Skeletal muscle tissue (tissue), 3 donors: ENCODE measurements at regions not wholly inside any gene's neighbourhood (a gene's known extent, or its start where the extent isn't known, plus 50 kb on each side); places are given as distances from the start of the nearest gene placed in this dataset.
"Not testable (repeated sequence)": the region's sequence is repeated elsewhere in the genome, so short reads cannot be mapped to it uniquely, and the experiment has no call there.

ENCODE experiments used
- H3K27ac ChIP-seq: one replicate; pipeline ENCODE4 v1.7.0; 2013; ENCODE audit warnings: mild to moderate bottlenecking, low read depth, low read length, inconsistent platforms
- H3K27me3 ChIP-seq, 3 donors: one replicate each; pipeline ENCODE4 v1.7.0; 2013; ENCODE audit warnings: low read length in 3 of 3; ENCODE audit not compliant: control insufficient read depth in 3 of 3, insufficient read depth in 3 of 3
- H3K36me3 ChIP-seq, 3 donors: one replicate each; pipeline ENCODE4 v1.7.0; 2013; ENCODE audit warnings: low read length in 3 of 3; ENCODE audit not compliant: control insufficient read depth in 3 of 3, insufficient read depth in 3 of 3
- H3K4me1 ChIP-seq, 3 donors: one replicate each; pipeline ENCODE4 v1.7.0; 2013; ENCODE audit warnings: low read length in 3 of 3, mild to moderate bottlenecking in 3 of 3; ENCODE audit not compliant: control insufficient read depth in 3 of 3, insufficient read depth in 3 of 3
- H3K4me3 ChIP-seq, 3 donors: one replicate each; pipeline ENCODE4 v1.7.0; 2013; ENCODE audit warnings: low read length in 3 of 3
- H3K9ac ChIP-seq, 3 donors: one replicate each; pipeline ENCODE4 v1.7.0; 2013; ENCODE audit warnings: low read length in 3 of 3, mild to moderate bottlenecking in 3 of 3, moderate library complexity in 2 of 3, low read depth in 1 of 3
- H3K9me3 ChIP-seq, 3 donors: one replicate each; pipeline ENCODE4 v1.7.0; 2013; ENCODE audit warnings: low read length in 3 of 3; ENCODE audit not compliant: control insufficient read depth in 3 of 3
- donor health status: Osteomylitis.

GRCh38 chr14:105909046-105909827 lies 382.9 kb downstream of the TMEM121 start:
- Histone ChIP-seq H3K4me1 (no peaks in the 10 kb centered on the region), H3K4me3 (no peak overlapping the region), H3K36me3 (no peaks in the 10 kb centered on the region), H3K27me3 (no peaks in the 10 kb centered on the region), H3K9ac (no peak overlapping the region), H3K27ac (no peak overlapping the region), H3K9me3 (no peaks in the 10 kb centered on the region)

DNA sequence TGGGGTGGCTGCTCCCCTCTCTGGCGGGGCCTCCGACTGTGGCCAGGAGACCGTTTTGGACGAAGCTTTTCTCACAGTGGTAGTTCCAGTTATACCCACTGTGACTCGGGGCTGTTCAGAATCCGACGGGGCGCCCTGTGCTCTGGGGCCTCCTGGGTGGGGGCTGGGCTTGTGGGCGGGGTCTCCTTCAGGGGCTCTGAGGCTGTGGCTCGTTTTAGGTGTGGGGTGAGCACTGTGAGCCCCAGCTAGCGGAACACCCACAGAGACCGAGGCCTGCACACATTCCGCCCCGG lies 383.4 kb downstream of the TMEM121 start:
- not testable (repeated sequence) for H3K4me3 ChIP-seq, H3K27ac ChIP-seq, H3K9me3 ChIP-seq, H3K4me1 ChIP-seq, H3K36me3 ChIP-seq, H3K27me3 ChIP-seq, H3K9ac ChIP-seq

GRCh38 chr14:105910426-105910825 lies 384.0 kb downstream of the TMEM121 start:
- Histone ChIP-seq H3K9ac (no peak overlapping the region), H3K4me1 (no peaks in the 10 kb centered on the region), H3K4me3 (no peak overlapping the region), H3K9me3 (no peaks in the 10 kb centered on the region), H3K36me3 (no peaks in the 10 kb centered on the region), H3K27ac (no peak overlapping the region), H3K27me3 (no peaks in the 10 kb centered on the region)

DNA sequence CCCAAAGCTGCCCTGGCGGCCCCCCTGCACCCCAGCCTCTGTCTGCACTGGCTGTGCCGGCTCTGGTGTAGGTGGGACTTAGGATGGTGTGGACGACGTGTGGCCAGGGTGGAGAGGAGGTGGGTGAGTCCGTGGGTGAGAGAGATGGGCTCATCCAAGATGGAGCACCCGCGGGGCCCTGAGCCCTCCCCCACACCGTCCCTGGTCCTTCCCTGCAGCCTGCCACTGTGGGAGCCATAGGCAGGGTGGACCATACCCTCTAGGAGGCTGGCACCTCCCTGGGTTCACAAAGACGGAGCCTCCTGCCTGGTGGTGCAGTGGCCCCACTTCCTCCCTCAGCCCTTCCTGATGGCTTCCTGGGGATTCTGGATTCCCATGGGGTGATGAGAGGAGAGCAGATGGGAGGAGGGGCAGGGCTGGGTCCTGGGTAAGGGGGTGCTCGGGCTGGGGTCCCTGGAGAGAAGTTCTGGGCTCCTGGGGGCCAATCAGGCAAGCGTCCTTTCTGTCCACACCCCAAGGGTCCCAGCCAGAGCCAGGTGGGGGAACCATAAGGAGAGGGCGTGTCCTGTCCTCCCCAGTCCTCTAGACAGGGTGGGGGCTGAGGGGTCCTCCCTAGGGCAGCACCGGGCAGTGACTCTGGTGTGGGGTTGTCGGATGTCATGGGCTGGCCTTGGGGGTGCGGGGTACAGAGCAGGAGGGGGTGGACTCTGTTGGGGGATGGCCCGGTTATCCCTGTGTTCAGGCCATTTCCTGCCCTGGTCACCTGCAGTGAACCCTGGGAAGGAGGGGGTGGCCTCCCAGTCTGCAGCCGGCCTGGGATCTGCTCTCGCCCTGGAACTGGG lies 384.8 kb downstream of the TMEM121 start:
- H3K27me3 ChIP-seq = no peaks in the 10 kb centered on the region
- H3K36me3 ChIP-seq = no peaks in the 10 kb centered on the region
- H3K4me1 ChIP-seq = no peaks in the 10 kb centered on the region
- no peak overlapping the region for H3K4me3 ChIP-seq
- no peak overlapping the region for H3K9ac ChIP-seq
- no peaks in the 10 kb centered on the region for H3K9me3 ChIP-seq
- no peak overlapping the region for H3K27ac ChIP-seq

- H3K27me3 ChIP-seq, H3K4me3 ChIP-seq, H3K4me1 ChIP-seq, H3K36me3 ChIP-seq, H3K27ac ChIP-seq, H3K9me3 ChIP-seq, H3K9ac ChIP-seq: not testable (repeated sequence)
These were observed 385.5 kb downstream of the TMEM121 start for GRCh38 chr14:105911848-105912292.

DNA sequence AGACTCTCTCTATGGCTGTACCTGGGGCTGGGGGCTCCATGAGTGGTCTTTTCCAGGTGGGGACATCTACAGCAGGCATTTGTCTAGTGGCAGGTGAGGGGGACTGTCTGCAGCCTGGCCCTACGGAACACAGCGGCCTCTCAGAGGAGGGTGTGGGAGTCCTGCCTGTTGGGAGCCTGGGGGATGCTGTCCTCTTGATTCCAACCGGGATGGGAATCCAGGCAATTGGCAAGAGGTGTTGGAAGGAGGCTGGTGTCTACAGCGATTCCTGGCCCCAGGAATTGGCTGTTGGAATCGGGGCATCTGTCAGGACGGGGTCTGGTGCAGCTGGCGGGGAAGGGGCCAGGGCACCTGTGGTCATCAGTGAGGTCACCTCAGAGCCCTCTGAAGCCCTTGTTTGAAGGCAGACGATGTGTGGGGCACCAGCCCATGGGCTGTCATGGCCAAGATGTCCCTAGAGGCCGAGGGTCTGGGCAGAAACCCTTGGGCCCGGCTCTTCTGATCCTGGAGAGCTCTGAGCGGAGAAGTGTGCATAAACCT lies 386.3 kb downstream of the TMEM121 start:
- Histone ChIP-seq H3K36me3 (no peaks in the 10 kb centered on the region), H3K9ac (no peak overlapping the region), H3K27me3 (no peaks in the 10 kb centered on the region), H3K27ac (no peak overlapping the region), H3K9me3 (no peaks in the 10 kb centered on the region), H3K4me3 (no peak overlapping the region), H3K4me1 (no peaks in the 10 kb centered on the region)

DNA sequence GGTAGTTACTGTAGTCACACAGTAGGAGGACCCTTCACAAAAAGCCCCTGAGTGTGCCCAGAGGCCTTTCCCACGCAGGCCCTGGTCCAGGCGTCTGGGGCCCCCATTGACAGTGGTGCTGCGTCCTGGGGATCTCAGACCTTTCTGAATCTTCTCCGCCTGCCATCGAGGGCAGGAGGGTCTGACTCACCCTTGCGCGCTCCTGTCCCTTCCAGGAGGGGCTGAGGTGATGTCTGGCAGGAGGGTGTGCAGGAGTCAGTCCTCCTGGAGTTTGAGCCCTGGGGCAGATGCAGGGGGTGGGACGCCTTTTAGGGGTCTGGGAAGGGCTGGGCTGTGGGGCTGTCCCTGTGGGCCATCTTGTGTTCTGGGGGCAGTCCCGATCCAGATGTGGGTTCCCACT lies 386.8 kb downstream of the TMEM121 start:
- H3K9ac ChIP-seq = no peak overlapping the region
- no peaks in the 10 kb centered on the region for H3K4me1 ChIP-seq
- H3K9me3 ChIP-seq = no peaks in the 10 kb centered on the region
- no peak overlapping the region for H3K27ac ChIP-seq
- no peaks in the 10 kb centered on the region for H3K27me3 ChIP-seq
- H3K4me3 ChIP-seq = no peak overlapping the region
- no peaks in the 10 kb centered on the region for H3K36me3 ChIP-seq

- no peak overlapping the region for H3K27ac ChIP-seq
- H3K9ac ChIP-seq = no peak overlapping the region
- H3K4me1 ChIP-seq = no peaks in the 10 kb centered on the region
- H3K36me3 ChIP-seq = no peaks in the 10 kb centered on the region
- no peaks in the 10 kb centered on the region for H3K9me3 ChIP-seq
- no peak overlapping the region for H3K4me3 ChIP-seq
- H3K27me3 ChIP-seq = no peaks in the 10 kb centered on the region
These were observed 387.5 kb downstream of the TMEM121 start for GRCh38 chr14:105913861-105914260.

DNA sequence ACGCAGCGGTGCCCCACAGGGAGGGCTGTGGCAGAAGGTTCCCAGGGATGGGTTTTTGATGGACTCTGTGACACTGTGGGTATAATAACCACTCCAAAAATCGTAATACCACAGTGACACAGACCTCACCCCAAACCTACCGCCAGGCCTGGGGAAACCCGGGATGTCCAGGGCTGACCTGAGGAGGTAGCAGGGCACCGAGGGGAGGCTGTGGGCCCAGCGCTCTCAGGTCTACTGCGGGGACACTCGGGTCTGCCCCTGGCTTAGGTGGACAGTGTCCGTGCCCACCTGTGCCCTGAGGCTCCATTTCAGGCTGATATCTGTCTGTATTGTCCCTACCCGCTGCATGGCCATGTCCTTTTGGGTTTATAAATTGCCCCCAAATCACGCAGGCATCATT lies 387.9 kb downstream of the TMEM121 start:
- H3K9ac ChIP-seq, H3K9me3 ChIP-seq, H3K27ac ChIP-seq, H3K27me3 ChIP-seq, H3K36me3 ChIP-seq, H3K4me3 ChIP-seq, H3K4me1 ChIP-seq: not testable (repeated sequence)

- Histone ChIP-seq H3K4me1 (no peaks in the 10 kb centered on the region), H3K27me3 (no peaks in the 10 kb centered on the region), H3K27ac (no peak overlapping the region), H3K9ac (no peak overlapping the region), H3K36me3 (no peaks in the 10 kb centered on the region), H3K9me3 (no peaks in the 10 kb centered on the region), H3K4me3 (no peak overlapping the region)
These were observed 388.5 kb downstream of the TMEM121 start for GRCh38 chr14:105914738-105915385.
